ENCODE measurements at regions not wholly inside any gene's neighbourhood (a gene's known extent, or its start where the extent isn't known, plus 50 kb on each side); places are given as distances from the start of the nearest gene placed in this dataset.
A peak's percentile ranks its signal among the peaks of the same experiment; 100 is the strongest.
"Not testable (repeated sequence)": the region's sequence is repeated elsewhere in the genome, so short reads cannot be mapped to it uniquely, and the experiment has no call there.

- ATAC-seq (peak; percentile 51), DNase-seq (ENCODE audit: low spot score) (no peak)
Measured at GRCh38 chr5:30505014-30505886, 688.2 kb upstream of the CDH6 start.

- DNase-seq (ENCODE audit: low spot score) (no peak), ATAC-seq (no peak)
Measured at GRCh38 chr5:30502277-30502676, 691.2 kb upstream of the CDH6 start.

DNA sequence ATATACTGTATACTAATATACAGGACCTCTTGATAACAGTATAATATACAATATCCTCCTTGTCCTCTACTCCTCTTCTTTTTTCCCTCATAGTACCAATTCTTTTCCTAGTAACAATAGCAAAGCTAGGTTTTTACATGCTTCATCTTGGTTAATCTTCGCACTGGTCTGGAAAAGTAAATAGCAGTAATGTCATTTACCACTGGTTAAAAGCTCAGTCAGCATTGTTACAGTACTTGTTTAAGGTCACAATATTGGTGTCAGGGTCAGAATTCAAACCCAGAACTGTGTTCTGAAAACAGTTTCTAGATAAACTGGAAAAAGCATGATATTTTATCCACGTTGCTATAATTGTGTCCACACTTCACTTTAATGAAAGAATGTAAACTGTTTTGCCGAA is 692.4 kb upstream of the CDH6 start:
- DNase-seq (ENCODE audit: low spot score), result no peak

DNA sequence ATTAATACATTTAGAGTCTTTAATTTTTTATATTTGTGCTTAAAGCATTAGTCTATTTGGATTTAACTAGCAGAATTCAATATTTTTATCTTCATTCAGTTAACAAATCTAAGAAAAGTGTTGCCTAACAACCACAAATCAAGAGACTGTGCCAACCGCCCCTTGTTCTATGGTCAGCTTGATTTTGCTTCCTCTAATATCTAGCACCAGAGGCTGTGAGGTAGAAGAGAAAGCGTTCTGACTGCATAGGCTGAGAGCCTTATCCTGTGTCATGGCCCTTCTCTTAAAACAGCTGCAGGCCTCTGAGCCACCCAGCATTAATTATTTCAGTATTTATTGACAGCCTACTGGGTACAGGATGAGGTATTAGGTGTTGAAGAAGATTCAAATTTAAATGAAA is 693.0 kb upstream of the CDH6 start:
- ATAC-seq (peak; percentile 72), DNase-seq (ENCODE audit: low spot score) (no peak)

More for the DNA sequence above, 692.4 kb upstream of the CDH6 start:
- ATAC-seq, result no peak

DNA sequence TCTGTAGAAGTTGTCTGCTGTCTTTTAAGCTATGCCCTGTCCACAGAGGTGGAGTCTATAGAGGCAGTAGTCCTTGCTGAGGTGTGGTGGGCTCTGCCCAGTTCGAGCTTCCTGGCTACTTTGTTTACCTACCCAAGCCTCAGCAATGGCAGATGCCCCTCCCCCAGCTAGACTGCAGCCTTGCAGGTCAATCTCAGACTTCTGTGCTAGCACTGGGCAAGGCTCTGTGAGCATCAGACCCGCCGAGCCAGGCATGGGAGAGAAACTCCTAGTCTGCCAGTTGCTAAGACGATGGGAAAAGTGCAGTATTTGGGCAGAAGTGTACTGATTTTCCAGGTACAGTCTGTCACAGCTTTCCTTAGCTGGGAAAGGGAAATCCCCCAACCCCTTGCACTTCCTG is 694.1 kb upstream of the CDH6 start:
- DNase-seq (ENCODE audit: low spot score), result no peak
- ATAC-seq, result no peak

DNA sequence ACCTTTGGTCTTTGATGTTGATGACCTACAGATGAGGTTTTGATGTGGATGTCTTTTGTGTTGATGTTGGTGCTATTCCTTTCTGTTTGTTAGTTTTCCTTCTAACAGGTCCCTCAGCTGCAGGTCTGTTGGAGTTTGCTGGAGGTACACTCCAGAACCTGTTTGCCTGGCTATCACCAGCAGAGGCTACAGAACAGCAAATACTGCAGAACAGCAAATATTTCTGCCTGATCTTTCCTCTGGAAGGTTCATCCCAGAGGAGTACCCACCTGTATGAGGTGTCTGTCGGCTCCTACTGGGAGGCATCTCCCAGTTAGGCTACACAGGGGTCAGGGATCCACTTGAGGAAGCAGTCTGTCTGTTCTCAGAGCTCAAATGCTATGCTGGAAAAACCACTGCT is 694.5 kb upstream of the CDH6 start:
- DNase-seq (ENCODE audit: low spot score), result no peak
- ATAC-seq, result no peak

DNA sequence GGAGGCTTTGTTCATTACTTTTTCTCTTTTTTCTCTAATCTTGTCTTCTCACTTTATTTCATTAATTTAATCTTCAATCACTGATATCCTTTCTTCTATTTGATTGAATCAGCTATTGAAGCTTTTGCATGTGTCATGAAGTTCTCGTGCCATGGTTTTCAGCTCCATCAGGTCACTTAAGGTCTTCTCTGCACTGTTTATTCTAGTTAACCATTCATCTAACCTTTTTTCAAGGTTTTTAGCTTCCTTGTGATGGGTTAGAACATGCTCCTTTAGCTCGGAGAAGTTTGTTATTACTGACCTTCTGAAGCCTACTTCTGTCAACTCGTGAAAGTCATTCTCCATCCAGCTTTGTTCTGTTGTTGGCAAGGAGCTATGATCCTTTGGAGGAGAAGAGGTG is 695.0 kb upstream of the CDH6 start:
- not testable (repeated sequence) for DNase-seq (ENCODE audit: low spot score); ATAC-seq

DNA sequence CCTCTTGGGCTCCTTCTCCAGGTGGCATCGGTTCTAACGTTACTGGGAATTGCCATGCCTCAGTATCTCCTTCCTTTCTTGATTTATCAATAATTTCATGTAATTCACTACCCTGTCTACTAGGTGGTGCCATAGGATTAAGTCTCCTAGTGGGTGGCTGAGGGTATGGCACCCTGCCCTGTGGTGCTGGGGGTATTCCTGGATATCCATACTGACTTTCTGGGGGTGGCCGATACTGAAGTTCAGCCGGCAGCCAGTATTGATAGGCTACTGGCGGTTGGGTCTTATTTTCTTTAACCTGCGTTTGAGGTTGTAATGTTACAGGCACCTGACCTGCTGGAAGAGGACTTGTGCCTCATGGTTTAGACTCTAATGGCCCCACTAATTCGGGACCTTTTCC is 699.4 kb upstream of the CDH6 start:
- not testable (repeated sequence) for DNase-seq (ENCODE audit: low spot score); ATAC-seq

- no peak for ATAC-seq
- DNase-seq (ENCODE audit: low spot score), result no peak
Measured at GRCh38 chr5:30479104-30479503, 714.4 kb upstream of the CDH6 start.

GRCh38 chr5:30475429-30475828 is 718.1 kb upstream of the CDH6 start:
- DNase-seq (ENCODE audit: low spot score) (no peak), ATAC-seq (no peak)

- DNase-seq (ENCODE audit: low spot score), result no peak
- ATAC-seq, result no peak
Measured at GRCh38 chr5:30469691-30470090, 723.8 kb upstream of the CDH6 start.

DNA sequence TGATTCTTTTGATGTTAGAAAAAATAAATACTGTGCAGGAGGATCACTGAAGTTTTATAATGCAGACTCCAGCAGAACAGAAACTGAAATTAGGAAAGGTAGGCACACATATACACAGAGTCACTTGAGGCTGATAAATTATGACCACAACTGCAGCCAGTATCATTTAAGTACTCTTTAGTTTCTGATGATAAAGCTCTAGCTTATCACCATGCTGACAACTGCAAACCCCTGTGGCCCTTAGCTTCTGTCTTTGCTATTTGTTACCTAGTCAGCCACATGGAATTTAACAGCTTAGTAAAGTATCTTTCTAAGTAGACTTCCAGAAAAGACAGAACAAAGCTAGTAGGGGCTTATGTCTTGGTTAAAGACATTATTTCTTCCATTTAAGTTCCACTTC is 734.8 kb upstream of the CDH6 start:
- DNase-seq (ENCODE audit: low spot score) (no peak), ATAC-seq (no peak)

DNA sequence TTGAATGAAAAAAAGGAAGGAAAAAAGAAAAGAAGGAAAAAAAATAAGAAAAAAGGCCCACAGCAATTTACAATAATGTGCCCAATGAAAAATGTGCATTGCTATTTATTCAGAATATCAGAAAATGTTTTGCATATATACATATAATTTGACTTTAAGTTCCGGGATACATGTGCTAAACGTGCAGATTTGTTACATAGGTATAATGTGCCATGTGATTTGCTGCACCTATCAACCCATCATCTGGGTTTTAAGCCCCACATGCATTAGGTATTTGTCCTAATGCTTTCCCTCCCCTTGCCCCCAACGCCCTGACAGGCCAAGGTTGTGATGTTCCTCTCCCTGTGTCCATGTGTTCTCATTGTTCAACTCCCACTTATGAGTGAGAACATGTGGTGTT is 738.0 kb upstream of the CDH6 start:
- ATAC-seq; DNase-seq (ENCODE audit: low spot score): not testable (repeated sequence)

DNA sequence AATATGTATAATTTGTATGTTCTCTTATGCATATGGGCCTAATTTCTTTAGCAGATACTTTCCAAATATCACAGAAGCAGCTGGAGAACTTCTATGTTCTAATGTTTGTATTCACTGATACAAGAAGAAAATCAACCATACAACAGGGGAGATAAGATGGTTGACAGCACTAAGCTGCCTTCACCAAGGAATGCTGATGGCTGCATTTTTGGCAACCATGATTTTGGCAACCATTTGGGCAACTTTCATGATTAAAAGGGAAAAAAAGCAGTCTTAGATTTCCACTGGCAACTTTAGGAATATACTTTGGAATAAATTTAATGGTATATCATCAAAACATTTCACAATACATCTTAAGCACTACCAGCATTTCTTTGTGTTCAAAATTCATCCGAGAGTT is 740.3 kb upstream of the CDH6 start:
- no peak for ATAC-seq
- DNase-seq (ENCODE audit: low spot score), result no peak

DNA sequence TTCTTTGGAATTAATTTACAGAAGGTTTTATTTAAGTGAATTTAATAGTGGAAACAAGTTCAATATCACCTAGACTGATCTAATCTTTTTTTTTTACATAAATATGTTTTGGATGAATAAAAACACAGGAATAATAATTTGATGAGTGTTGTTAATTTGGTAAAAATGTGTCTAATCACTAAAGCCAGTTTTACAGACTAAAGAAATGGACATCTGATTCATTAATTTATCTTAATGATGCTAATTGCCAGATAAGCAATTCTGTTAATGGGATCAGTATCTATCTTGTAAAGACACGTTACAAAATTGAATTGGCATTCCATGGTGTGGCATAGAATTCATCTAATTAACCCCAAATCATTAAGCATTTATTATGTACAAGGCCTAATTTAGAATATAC is 743.3 kb upstream of the CDH6 start:
- ATAC-seq (no peak), DNase-seq (ENCODE audit: low spot score) (no peak)

DNA sequence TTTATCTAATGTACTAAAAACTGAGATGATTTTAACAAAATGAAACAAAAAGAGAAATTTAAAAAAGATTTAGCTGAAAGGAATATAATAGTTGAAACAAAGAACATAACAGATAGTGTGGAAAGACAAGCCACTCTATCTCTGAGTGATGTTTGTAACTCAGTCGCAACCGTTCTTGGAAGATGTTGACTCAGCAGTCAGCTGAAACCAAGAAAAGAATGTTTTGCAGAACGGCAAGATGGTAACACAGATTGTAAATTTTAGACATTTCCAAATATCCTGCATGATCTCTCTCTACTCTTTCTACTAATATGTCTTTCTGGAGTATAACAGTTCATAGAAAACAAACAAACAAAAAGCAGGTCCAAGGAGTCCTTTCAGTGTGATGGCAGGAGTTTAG is 746.1 kb upstream of the CDH6 start:
- DNase-seq (ENCODE audit: low spot score), result no peak
- ATAC-seq, result no peak

DNA sequence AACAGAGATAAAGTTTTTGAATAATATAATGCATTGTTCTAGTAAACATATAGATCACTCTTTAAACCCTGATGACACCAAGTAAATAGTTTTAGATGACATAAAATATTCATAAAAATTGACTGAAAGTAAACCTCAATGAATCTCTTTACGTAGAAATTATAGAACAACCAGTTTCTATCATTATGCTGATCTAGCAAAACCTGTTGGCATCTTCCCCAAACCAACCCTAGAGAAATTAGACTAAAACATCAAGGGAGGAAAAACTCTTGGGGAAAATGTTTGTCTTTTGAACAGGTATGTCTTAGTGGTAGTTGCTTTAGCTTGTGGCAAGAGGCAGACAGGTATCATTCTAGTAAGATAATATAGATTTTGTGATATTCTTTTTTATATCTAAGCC is 747.0 kb upstream of the CDH6 start:
- ATAC-seq (no peak), DNase-seq (ENCODE audit: low spot score) (no peak)

DNA sequence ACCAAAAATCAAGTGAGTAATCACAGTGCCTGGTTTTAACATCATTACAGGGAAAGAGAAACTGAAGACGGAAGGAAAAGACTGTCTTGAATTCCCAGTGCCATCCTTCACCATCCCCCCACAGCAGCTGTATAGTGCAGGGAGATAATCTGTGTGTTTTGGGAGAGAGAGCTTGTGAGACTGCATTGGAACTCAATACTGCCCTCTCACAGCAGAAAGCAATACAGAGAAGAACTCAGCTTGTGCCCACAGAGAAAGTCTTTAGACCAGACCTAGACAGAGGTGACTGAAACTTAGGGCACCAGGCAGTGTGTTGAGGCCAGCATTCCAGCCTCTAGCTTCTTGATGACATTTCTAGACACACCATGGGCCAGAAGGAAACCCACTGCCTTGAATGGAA is 754.7 kb upstream of the CDH6 start:
- ATAC-seq (no peak), DNase-seq (ENCODE audit: low spot score) (no peak)

- no peak for DNase-seq (ENCODE audit: low spot score)
- ATAC-seq, result no peak
Measured at GRCh38 chr5:30436691-30437090, 756.8 kb upstream of the CDH6 start.

- DNase-seq (ENCODE audit: low spot score); ATAC-seq: not testable (repeated sequence)
Measured at GRCh38 chr5:30428866-30429407, 764.5 kb upstream of the CDH6 start.

DNA sequence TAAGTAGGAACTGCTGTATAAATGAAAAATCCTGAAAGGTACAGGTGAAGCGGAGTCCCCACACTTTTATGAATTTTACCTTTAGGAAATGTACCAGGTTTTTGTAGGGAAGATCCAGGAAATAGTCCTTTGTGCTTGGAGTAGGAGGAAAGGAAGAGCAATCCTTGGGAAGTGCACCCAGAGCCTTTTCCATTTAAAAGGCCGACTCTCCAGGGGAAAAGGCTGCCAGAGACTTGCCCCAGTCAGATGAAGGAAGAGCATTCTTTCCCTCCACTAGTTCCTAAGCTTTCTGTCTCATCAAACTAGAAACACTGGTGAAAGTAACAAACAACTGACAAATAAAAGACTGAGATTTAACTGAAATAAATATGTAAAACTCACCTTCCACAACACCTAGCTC is 779.4 kb upstream of the CDH6 start:
- ATAC-seq, result no peak
- DNase-seq (ENCODE audit: low spot score), result no peak

GRCh38 chr5:30413540-30413939 is 779.9 kb upstream of the CDH6 start:
- ATAC-seq (no peak), DNase-seq (ENCODE audit: low spot score) (no peak)

- no peak for ATAC-seq
- DNase-seq (ENCODE audit: low spot score), result no peak
Measured at GRCh38 chr5:30405821-30406220, 787.7 kb upstream of the CDH6 start.
